Activated T-cell treated with anti-CD3 and anti-CD28 coated beads, Interleukin-2, amount 50 U/mL, for 24 hours (primary cell): ENCODE measurements at regions not wholly inside any gene's neighbourhood (a gene's known extent, or its start where the extent isn't known, plus 50 kb on each side); places are given as distances from the start of the nearest gene placed in this dataset.

Source experiments
- DNase-seq: peaks from one replicate; pipeline ENCODE4 v3.0.0-alpha.2; 2020
- H3K27ac Mint-ChIP-seq: 2 replicates; pipeline ENCODE4 v1.8.0; 2020; ENCODE audit warnings: mild to moderate bottlenecking, mixed read lengths
- H3K27me3 Mint-ChIP-seq: 2 replicates; pipeline ENCODE4 v1.8.0; 2020; ENCODE audit warnings: mixed read lengths
- H3K36me3 Mint-ChIP-seq: 2 replicates; pipeline ENCODE4 v1.8.0; 2020; ENCODE audit warnings: low read depth, mixed read lengths
- H3K4me1 Mint-ChIP-seq: 2 replicates; pipeline ENCODE4 v1.8.0; 2020; ENCODE audit warnings: low read depth, mixed read lengths
- H3K4me3 Mint-ChIP-seq: 2 replicates; pipeline ENCODE4 v1.8.0; 2020; ENCODE audit warnings: mild to moderate bottlenecking, moderate library complexity, mixed read lengths
- H3K9me3 Mint-ChIP-seq: 2 replicates; pipeline ENCODE4 v1.8.0; 2020; ENCODE audit warnings: mixed read lengths

GRCh38 chr3:163058031-163058854 lies 1561.6 kb downstream of the OTOL1 start:
- Mint-ChIP-seq H3K4me3 (no peak overlapping the region), H3K36me3 (no peaks in the 10 kb centered on the region), H3K4me1 (no peaks in the 10 kb centered on the region), H3K9me3 (peaks cover 4% of the 10 kb centered on the region), H3K27me3 (no peaks in the 10 kb centered on the region), H3K27ac (no peak overlapping the region)
- DNase-seq, result no peak

GRCh38 chr3:163071713-163072112 lies 1575.1 kb downstream of the OTOL1 start:
- no peaks in the 10 kb centered on the region for H3K36me3 Mint-ChIP-seq
- H3K9me3 Mint-ChIP-seq, result peaks cover 13% of the 10 kb centered on the region
- no peak overlapping the region for H3K4me3 Mint-ChIP-seq
- no peak for DNase-seq
- no peaks in the 10 kb centered on the region for H3K27me3 Mint-ChIP-seq
- no peaks in the 10 kb centered on the region for H3K4me1 Mint-ChIP-seq
- no peak overlapping the region for H3K27ac Mint-ChIP-seq
